Subcutaneous abdominal adipose tissue (tissue), 5 donors: ENCODE measurements at regions not wholly inside any gene's neighbourhood (a gene's known extent, or its start where the extent isn't known, plus 50 kb on each side); places are given as distances from the start of the nearest gene placed in this dataset.

Source experiments
- H3K27ac ChIP-seq: one replicate; pipeline ENCODE4 v1.7.0; 2013; ENCODE audit warnings: low read depth, mild to moderate bottlenecking, inconsistent platforms, low read length, moderate library complexity
- H3K27me3 ChIP-seq, 5 donors: one replicate each; pipeline ENCODE4 v1.7.0; 2013; ENCODE audit warnings: low read length in 5 of 5, inconsistent platforms in 1 of 5; ENCODE audit not compliant: control insufficient read depth in 5 of 5, insufficient read depth in 4 of 5
- H3K36me3 ChIP-seq, 5 donors: one replicate each; pipeline ENCODE4 v1.7.0; 2013; ENCODE audit warnings: low read length in 5 of 5; ENCODE audit not compliant: control insufficient read depth in 5 of 5, insufficient read depth in 5 of 5
- H3K4me1 ChIP-seq, 5 donors: one replicate each; pipeline ENCODE4 v1.7.0; 2013; ENCODE audit warnings: low read length in 5 of 5, mild to moderate bottlenecking in 3 of 5, moderate library complexity in 1 of 5; ENCODE audit not compliant: control insufficient read depth in 5 of 5, insufficient read depth in 5 of 5
- H3K4me3 ChIP-seq, 5 donors: one replicate each; pipeline ENCODE4 v1.7.0; 2013; ENCODE audit warnings: low read length in 5 of 5, low read depth in 1 of 5
- H3K9ac ChIP-seq, 5 donors: one replicate each; pipeline ENCODE4 v1.7.0; 2013; ENCODE audit warnings: low read length in 5 of 5, mild to moderate bottlenecking in 4 of 5, moderate library complexity in 3 of 5
- H3K9me3 ChIP-seq, 5 donors: one replicate each; pipeline ENCODE4 v1.7.0; 2013; ENCODE audit warnings: low read length in 5 of 5; ENCODE audit not compliant: control insufficient read depth in 5 of 5
- donor health status: healthy.
- donor health status: healthy.
- donor health status: healthy.
- donor health status: healthy.
- donor health status: healthy.

GRCh38 chr5:124377386-124377785, 369.1 kb downstream of the ZNF608 start:
- no peaks in the 10 kb centered on the region for H3K4me1 ChIP-seq
- no peak overlapping the region for H3K27ac ChIP-seq
- H3K36me3 ChIP-seq = no peaks in the 10 kb centered on the region
- H3K9ac ChIP-seq = no peak overlapping the region
- H3K4me3 ChIP-seq = no peak overlapping the region
- peaks cover 0 to 11% (median 6%) of the 10 kb centered on the region in 5 donors for H3K9me3 ChIP-seq
- H3K27me3 ChIP-seq = no peaks in the 10 kb centered on the region

GRCh38 chr5:124373883-124374282, 372.6 kb downstream of the ZNF608 start:
- Histone ChIP-seq H3K36me3 (no peaks in the 10 kb centered on the region), H3K9me3 (peaks cover 0 to 4% (median 0%) of the 10 kb centered on the region in 5 donors), H3K4me3 (no peak overlapping the region), H3K27me3 (no peaks in the 10 kb centered on the region), H3K27ac (no peak overlapping the region), H3K9ac (no peak overlapping the region), H3K4me1 (peaks cover 0 to 8% (median 0%) of the 10 kb centered on the region in 5 donors)

GRCh38 chr5:124372457-124372856, 374.0 kb downstream of the ZNF608 start:
- no peaks in the 10 kb centered on the region for H3K36me3 ChIP-seq
- peaks cover 0 to 4% (median 0%) of the 10 kb centered on the region in 5 donors for H3K9me3 ChIP-seq
- no peak overlapping the region for H3K4me3 ChIP-seq
- no peaks in the 10 kb centered on the region for H3K27me3 ChIP-seq
- H3K4me1 ChIP-seq = peaks cover 0 to 8% (median 0%) of the 10 kb centered on the region in 5 donors
- no peak overlapping the region for H3K27ac ChIP-seq
- no peak overlapping the region for H3K9ac ChIP-seq

- Histone ChIP-seq H3K9ac (no peak overlapping the region), H3K36me3 (no peaks in the 10 kb centered on the region), H3K27me3 (no peaks in the 10 kb centered on the region), H3K4me3 (no peak overlapping the region), H3K27ac (no peak overlapping the region), H3K4me1 (peaks cover 0 to 8% (median 0%) of the 10 kb centered on the region in 5 donors), H3K9me3 (peaks cover 0 to 4% (median 0%) of the 10 kb centered on the region in 5 donors)
Measured at GRCh38 chr5:124371111-124371706, 375.2 kb downstream of the ZNF608 start.

GRCh38 chr5:124370601-124371000, 375.8 kb downstream of the ZNF608 start:
- no peak overlapping the region for H3K27ac ChIP-seq
- H3K9me3 ChIP-seq = peaks cover 0 to 4% (median 0%) of the 10 kb centered on the region in 5 donors
- H3K9ac ChIP-seq = no peak overlapping the region
- H3K36me3 ChIP-seq = no peaks in the 10 kb centered on the region
- peaks cover 0 to 8% (median 0%) of the 10 kb centered on the region in 5 donors for H3K4me1 ChIP-seq
- H3K4me3 ChIP-seq = no peak overlapping the region
- no peaks in the 10 kb centered on the region for H3K27me3 ChIP-seq

- Histone ChIP-seq H3K27me3 (no peaks in the 10 kb centered on the region), H3K4me3 (no peak overlapping the region), H3K4me1 (no peaks in the 10 kb centered on the region), H3K9ac (no peak overlapping the region), H3K9me3 (no peaks in the 10 kb centered on the region), H3K27ac (no peak overlapping the region), H3K36me3 (no peaks in the 10 kb centered on the region)
Measured at GRCh38 chr5:124365361-124365801, 381.1 kb downstream of the ZNF608 start.

- Histone ChIP-seq H3K4me3 (no peak overlapping the region), H3K27me3 (no peaks in the 10 kb centered on the region), H3K4me1 (no peaks in the 10 kb centered on the region), H3K27ac (no peak overlapping the region), H3K9ac (no peak overlapping the region), H3K36me3 (no peaks in the 10 kb centered on the region), H3K9me3 (no peaks in the 10 kb centered on the region)
Measured at GRCh38 chr5:124355928-124356327, 390.5 kb downstream of the ZNF608 start.

- Histone ChIP-seq H3K9ac (no peak overlapping the region), H3K27ac (no peak overlapping the region), H3K9me3 (no peaks in the 10 kb centered on the region), H3K36me3 (no peaks in the 10 kb centered on the region), H3K4me3 (no peak overlapping the region), H3K4me1 (no peaks in the 10 kb centered on the region), H3K27me3 (no peaks in the 10 kb centered on the region)
Measured at GRCh38 chr5:124353016-124353415, 393.4 kb downstream of the ZNF608 start.

GRCh38 chr5:124352312-124352711, 394.1 kb downstream of the ZNF608 start:
- Histone ChIP-seq H3K27me3 (no peaks in the 10 kb centered on the region), H3K4me1 (no peaks in the 10 kb centered on the region), H3K36me3 (no peaks in the 10 kb centered on the region), H3K4me3 (no peak overlapping the region), H3K9ac (no peak overlapping the region), H3K27ac (no peak overlapping the region), H3K9me3 (no peaks in the 10 kb centered on the region)

GRCh38 chr5:124349931-124350330, 396.5 kb downstream of the ZNF608 start:
- Histone ChIP-seq H3K27ac (no peak overlapping the region), H3K9ac (no peak overlapping the region), H3K27me3 (no peaks in the 10 kb centered on the region), H3K4me1 (no peaks in the 10 kb centered on the region), H3K36me3 (no peaks in the 10 kb centered on the region), H3K9me3 (no peaks in the 10 kb centered on the region), H3K4me3 (no peak overlapping the region)
